SW 1271 (cell line): ENCODE measurements at regions not wholly inside any gene's neighbourhood (a gene's known extent, or its start where the extent isn't known, plus 50 kb on each side); places are given as distances from the start of the nearest gene placed in this dataset.
"Not testable (repeated sequence)": the region's sequence is repeated elsewhere in the genome, so short reads cannot be mapped to it uniquely, and the experiment has no call there.

Experiments used
- DNase-seq, 2 experiments: peaks; one replicate each; lab custom pipeline; 2025; lab: John Stamatoyannopoulos, UW

DNA sequence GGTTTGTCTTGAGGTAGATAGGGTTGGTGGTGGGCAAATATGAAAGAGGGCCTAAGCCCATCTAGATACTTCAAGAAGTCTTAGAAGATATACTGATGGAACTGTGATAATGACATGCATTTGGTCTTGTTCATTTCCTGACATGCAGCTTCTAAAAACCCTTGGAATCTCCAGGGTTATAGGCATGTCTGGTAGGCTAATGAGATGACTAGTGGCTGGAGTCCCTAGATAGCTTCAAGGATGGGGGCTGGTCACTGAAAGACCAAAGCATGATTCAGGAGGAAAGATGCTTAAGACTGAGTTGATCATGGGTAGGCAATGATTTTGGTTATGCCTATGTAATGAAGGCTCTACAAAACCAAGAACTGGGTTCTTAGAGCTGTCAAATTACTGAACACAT lies 217.9 kb upstream of the MOCS1 start:
- DNase-seq = no peak

DNA sequence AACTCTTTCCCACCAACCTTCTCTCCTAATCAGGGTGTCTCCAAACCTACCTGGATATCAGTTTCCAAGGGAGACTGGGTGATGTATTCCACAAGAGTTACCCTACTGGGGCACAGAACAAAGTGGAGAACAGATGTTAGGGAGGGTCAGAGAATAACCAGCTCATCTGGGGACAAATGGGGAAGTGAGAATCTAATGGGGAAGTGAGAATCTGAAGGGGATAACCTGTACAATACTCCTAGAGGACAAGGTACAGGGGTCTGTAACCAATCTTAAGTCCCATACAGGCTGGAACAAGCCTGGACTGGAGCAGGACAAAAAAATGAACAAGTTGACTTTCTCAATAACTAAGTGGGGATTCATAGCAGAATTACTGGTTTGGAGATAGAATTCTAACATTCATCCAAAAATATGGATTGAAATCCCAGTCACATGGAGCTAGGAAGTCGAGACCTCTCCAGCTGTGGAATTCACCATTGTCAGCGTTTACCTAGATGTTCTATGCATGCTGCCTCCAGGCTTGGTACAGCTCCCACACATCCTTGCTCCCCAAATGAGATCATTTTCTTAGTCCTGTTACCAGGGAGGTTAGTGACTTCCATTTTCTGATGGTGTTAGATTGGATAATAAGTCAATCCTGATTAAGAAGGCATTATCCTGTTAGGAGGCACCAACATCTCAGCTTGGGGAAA lies 214.8 kb upstream of the MOCS1 start:
- DNase-seq = no peak

DNA sequence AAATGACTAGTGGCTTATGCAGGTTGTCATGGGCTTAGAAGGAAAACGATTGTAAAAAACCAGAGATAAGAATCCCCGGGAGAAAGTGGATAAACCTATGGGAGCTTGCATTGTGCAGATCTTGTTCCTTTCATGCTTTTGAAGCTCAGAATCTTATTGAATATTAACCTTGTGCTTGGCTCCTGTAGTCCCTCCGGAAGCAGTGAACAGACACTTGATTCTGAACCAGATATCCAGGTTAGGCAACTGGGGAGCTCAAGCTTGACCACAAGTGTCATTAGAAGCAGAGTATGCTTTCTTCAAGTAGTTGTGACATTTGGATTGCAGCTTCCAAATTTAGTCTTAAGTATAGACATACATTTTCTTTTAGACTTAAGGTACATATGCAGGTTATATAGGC lies 212.6 kb upstream of the MOCS1 start:
- DNase-seq = no peak

DNA sequence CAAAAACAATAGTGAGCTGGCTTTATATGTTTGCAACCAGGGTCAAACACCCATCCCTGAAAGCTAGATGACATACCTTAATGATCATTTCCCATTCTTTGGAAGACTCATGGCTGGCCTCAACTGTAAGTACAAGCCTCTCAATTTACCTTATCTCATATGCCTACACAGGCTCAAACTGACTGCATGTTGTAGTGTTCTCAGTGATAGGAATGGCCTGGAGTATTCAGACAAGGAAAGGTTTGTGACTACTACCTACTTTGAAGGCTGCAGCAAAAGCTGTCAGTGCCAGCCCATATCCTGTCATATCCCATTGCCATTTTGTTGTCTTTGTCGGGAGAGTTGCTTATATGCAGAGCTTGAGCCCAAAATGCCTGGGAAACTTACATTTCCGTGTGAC lies 205.2 kb upstream of the MOCS1 start:
- no peak for DNase-seq

DNA sequence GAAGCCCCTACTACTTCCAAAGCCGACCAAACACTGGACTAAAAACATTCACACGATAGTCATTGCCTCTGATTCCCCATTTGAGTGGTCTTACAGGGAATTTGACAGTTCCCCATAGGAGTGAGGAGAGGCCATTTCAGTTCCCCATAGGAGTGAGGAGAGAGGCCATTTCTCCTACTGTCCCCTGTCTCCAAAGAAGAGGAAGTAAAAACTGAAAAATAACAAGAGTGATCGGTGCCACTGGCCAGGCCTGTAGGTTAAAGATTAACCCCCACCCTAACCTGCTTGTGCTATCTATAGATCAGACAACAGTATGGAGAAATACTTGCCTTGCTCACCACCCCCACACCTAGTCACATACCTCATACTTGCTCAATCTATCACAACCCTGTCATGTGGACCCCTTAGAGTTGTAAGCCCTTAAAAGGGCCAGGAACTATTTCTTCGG lies 204.0 kb upstream of the MOCS1 start:
- no peak for DNase-seq

DNA sequence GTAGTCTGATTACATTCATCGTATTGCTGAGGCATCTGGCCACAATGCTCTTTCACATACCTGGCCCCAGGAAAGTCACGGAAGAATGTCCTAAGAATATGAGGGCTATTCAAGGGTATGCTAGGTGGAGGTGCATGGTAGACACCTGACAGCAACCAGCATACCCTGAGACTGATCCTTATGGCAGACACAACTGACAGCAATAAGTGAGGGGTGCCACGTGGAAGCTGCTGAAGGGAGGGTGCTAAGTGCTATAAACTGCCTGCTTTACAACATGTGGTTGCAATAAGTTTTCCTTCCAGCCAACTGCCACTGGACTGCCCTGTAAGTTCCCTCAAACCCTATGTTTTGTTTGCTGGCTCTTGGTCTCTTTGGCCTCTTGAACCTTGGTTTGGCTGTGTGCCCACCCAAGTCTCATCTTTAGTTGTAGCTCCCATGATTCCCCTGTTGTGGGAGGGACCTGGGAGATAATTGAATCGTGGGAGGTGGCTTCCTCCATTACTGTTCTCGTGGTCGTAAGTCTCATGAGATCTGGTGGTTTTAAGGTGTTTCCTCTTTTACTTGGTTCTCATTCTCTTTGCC lies 201.3 kb upstream of the MOCS1 start:
- no peak for DNase-seq

DNA sequence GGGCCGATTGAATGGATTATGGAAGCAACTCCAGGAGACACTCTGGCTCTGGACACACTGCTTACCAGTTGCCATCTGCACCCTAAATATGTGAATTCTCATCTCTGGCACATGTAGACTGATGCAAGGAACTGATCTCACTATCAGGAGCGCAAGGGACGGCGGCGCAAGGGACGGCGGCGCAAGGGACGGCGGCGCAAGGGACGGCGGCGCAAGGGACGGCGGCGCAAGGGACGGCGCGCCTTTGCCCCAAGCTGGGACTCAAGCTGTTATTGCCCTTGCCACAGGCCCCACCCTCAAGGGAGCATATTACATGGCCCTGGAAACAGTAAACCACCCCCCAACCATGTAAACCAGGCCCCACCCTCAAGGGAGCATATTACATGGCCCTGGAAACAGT lies 199.7 kb upstream of the MOCS1 start:
- DNase-seq = not testable (repeated sequence)

DNA sequence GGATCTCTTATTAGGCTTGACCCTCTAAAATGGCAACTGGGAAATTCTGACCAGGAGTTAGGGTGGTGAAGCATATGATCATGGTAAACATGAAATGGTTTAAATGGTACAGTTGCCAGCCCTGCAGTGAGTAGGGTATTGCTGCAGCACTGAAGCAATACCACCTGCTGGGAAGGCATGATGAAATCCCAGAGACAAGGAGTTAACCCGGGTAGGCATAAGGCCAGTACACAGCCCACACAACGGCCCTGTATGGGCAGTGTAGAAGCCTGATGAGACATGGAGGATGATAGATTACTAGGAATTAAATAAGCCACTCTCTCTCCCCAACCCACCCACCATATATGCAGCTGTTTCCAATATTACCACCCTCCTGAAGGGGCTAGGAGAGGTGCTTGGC lies 197.4 kb upstream of the MOCS1 start:
- DNase-seq = no peak

DNA sequence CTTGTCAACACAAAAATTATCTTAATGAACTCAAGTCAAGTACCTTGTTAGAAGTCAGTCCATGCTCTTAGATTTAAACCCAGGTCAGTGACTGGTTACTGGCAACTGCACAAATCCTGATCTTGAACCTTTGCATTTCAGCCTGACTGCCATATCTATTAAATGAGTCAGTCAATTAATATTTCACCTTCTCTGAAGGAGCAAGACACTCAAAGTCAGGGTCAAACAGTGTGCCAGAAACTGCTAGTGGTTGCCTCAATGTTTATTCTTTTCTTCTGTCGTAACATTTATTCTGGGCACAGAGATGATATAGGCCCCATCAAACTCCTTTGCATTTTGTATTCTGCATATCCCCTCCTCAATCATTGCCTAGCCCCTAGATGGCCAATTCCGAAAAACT lies 193.9 kb upstream of the MOCS1 start:
- no peak for DNase-seq

DNA sequence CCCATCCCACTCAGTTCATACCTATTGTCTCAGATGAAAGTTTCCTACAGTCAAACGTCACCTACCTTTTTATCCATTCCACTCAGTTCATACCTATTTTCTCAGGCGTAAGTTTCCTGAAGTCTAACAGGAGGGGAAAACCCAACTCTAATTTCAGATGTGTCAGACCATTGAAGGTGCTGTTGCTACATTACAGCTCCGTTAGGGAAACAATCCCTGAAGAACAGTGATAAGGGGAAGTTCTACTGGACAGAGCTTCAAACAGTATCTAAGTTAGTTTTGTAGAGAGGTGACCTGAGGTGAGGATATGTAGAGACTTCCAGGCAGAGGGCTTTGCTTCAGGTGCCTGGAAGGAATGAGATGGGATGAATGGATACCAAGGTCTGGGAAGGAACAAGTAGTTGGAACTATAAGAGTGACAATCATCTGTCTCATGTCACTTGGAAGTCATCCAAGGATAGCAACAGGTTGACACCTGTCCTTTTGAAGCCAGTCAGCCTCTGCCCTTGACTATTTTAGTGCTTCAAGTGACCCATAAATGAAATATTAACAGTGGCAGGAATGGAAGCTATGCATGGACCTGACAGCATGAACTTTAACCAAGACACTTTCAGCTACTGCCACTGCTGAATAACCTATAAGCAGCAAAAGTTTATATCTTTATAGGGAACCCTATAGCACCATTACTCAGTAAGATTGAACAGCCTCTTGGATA lies 191.6 kb upstream of the MOCS1 start:
- no peak for DNase-seq

DNA sequence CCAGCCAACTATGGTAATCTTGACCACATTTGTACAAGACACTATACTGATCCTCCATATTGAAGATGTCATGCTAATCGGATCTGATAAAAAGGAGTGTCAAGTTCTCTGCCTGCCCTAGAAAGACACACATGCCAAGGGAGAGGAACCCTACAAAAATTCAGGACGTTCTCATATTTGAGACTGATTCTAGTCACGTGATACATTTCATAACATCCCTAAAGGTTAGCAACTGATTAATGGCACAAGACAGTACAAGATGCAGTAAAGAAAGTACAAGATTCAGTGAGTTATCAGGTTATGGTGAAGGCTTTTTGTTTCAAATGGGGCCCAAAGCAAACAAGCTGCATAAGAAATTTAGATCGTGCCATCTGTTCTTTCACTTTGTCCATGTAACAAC lies 190.7 kb upstream of the MOCS1 start:
- DNase-seq = no peak

DNA sequence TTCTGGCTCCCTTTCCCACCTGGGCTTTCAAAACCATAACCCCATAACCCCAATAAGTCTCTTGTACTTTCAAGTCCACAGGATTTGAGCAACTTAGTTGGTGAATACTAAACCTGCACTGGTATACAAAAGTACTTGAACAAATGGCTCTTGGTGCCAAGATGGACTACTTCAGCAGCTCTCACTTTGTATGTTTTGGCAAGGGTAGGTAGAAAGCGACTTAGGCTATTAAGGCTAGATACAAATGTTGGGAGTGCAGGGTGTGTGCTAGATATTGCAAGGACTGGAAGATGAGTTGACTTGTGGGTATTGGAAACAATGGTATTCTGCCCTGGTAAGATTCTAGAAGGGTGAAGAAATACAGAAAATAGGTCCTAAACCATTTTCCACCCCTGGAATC lies 182.6 kb upstream of the MOCS1 start:
- no peak for DNase-seq

DNA sequence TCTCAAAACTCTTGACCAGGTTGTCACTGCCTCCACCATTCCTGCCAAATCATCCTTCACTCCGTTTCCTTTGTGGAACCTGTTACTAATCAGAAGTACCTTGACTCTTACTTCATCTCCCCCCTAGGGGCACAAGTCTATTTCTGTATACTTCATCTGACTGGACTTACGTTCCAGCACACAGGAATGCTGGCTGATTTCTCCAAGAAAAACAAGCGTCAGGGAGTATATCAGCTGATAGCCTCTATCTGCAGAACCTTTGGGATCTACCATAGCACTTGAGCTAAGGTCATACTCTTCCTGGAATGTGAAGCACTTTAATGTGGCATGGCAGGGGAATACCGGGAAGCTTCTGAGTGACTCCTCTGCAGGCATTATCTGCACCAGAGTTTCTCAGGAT lies 178.1 kb upstream of the MOCS1 start:
- DNase-seq = no peak

DNA sequence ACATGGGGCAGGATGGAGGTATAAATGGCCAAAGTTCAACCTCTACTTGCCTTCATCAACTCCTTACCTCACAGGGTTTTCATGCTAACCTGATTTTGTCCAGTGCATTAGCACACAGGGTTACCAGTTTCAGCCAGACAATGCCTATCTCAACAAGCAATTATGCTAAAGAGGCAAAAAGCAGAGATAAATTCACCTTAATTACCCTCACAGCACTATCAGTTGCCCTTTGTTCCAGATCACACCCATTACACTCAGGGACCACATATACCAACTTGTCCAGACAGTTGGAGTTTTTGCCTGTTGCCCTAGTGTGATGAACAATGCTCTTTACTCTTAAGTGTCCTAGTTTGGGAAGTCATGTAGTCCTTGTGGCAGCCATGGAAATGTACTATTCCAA lies 174.5 kb upstream of the MOCS1 start:
- no peak for DNase-seq

DNA sequence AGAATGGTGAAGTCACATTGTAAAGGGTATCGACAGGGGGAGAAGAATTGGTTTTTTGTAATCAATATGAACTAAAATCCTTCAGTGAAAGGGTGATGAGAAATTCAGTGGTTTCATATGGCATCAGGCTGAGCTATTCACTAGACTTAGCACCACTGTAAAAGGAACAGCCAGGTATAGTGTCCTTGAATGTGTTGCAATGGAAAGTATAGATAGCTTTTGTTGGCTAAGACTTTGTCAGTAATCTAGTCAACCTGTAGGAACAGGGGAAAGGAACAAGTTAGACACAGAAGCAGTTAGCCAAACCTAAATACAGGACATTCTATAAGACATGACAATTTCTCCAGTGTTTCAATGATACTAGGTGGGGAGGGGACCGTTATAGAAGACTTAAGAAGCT lies 172.6 kb upstream of the MOCS1 start:
- DNase-seq = no peak

DNA sequence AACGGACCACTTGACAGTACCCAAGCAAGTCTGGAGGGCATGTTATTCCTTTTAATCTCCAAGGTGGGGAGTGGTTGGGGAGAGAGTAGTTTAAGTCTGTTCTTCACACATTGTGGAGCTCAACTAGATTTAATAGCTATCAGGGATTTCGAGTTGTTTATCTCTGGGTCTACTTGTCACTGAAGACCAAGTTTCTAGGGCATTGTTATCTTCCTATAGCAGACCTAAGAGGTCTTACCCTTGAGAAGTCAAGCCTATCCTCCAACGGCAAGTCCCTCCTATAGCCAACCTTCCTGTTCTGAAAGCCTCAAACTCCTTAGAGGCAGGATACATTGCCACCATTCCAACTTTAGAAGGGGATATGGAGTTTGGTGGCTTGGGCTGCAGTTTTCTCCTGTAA lies 164.5 kb upstream of the MOCS1 start:
- no peak for DNase-seq

DNA sequence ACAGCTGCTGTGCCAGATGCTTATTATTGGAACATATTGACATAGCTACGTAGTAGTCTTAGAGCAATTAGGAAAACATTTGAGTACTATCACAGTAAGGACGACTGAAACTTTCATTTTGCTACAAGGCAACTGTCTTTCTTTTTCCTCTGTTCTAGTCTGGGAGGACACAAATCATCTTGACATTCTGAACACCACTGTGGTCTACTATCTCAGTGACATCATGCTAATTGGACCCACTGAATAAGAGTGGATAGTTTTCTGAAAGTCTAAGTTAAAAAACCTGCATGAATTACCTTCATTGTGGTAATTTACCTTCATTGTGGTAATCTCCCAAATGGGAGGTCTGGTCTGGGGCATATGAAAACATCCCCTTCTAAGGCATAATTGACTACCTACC lies 163.3 kb upstream of the MOCS1 start:
- DNase-seq = no peak

DNA sequence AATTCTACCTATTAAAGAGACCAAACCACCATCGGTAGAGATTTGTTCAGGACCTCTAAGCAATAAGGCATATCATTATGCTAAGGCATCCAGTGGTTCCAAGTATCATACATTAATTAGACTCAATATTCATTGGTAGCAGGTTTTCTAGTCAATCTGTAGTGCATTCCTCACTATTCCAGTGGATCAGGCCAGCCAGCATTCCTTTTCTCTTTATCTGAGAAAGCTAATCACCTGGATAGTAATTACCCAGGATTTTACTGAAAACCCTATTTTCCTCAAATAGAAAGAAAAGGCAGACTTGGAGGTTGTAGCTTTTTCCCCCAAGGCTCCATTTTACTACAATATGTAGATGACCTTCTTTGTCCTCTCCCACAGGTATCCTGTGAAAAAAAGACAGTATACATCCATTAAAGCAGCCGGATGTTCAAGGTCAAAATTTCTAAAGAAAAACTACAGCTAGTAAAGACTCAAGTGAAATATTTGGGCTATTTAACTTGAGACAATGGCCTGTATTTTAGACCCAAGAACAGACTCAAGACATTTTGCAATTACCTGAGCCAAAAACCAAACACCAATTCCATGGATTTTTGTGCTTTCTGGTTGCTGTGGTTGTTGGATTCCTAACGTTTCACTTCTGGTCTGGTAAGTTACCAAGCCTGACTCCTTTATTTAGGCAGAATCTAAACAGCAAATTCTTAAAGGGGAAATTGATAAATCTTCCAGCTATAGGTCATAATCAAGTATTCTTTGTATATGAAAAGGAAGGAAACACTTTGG lies 149.1 kb upstream of the MOCS1 start:
- no peak for DNase-seq

DNA sequence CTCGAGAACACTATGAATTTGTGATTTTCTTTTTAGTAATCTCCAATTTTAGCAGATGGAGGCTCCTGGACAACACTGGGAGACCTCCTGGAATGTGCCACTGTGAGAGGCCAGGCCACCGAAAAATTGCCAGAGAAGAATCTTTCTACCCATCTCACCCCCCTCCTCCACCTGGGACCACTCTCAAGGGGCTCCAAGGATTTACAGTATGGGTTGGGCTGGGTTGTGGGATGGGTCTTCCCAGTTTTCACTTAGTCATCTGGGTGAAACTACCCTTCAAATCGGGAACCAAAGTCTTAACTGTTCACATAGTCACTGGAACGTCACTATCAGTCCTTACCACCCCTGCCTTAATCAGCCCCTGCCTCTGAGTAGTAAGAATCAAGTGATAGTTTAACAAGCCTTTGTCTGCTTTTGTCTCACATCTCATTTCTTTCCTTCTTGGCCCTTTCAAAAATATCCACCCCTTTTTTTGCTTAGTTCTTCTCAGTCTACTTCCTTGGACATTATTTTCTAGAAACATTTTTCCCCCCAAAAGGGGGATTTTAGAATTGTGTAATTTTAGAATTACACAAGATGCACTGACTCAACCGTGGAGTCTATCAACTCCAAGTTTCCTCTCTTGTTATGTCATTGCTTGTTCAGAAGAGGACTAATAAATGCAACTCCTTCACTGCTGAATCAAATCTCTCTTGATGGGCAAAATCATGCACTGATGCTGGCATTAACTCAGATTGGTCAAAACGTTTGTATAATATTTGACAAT lies 148.2 kb upstream of the MOCS1 start:
- DNase-seq = no peak

DNA sequence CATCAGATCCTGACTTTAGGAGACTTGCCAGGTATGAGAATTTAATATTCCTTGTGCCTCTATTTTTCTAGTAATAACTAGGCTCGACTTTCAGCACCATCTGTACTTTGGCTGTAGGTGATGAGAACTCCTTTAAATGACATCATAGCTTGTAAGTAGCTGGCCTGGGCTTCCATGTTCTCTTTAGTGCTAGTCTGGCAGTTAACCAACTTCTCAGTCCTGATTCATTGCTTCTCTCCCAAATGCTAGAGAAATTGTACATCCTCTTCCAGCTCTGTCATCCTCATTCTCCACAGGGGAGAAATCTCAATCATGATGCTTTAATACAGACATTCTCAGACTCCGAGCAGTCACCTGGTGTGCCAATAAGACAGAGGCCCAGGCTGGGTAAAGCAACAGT lies 143.5 kb upstream of the MOCS1 start:
- no peak for DNase-seq

DNA sequence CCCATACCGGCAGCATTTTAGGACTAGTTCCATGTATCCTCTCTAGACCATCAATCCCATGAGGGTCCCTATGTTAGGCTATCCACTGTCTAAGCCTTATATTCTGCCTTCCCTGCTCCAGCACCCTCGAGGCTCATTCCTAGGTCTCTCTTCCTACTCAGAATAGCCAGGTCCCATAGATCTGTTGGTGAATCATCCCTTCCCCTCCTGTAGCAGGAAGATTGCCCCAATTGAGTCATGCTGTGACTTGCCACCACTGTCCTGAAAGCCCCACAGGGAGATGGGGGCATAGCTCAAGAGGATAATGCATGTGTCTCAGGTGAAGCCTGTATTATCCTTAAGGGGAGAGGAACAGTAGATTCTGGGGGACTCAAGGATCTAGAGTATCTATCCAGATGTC lies 143.1 kb upstream of the MOCS1 start:
- DNase-seq = no peak

DNA sequence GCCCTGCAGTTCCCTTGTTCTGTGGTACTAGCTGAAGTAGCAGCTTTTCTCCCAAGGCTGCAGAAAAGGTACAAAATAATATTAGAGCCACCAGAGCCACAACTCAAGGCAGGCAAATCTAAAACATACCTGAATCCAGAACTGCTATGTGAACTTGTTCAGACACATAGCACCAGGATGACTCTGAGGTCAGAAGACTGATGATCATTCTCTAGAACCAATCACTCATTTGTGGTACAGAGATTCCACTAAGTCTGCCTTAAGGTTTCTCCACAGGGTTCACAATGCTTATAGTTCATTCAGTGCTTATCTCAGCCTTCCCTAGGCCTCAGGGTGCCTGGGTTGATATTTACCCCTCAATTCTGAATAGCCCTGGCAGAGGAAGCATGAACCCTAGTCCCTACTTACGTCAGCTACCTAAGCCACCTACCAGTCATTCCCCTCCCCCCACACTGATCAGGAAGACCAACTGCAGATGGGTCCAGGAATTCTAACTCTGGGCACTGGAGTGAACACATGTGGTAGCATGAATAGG lies 140.9 kb upstream of the MOCS1 start:
- DNase-seq = no peak
